Stomach smooth muscle (tissue), 2 donors: ENCODE measurements at regions not wholly inside any gene's neighbourhood (a gene's known extent, or its start where the extent isn't known, plus 50 kb on each side); places are given as distances from the start of the nearest gene placed in this dataset.

ENCODE experiments used
- H3K27ac ChIP-seq: one replicate; pipeline ENCODE4 v1.7.0; 2013; ENCODE audit warnings: mild to moderate bottlenecking, low read length, inconsistent platforms
- H3K27me3 ChIP-seq, 2 donors: one replicate each; pipeline ENCODE4 v1.7.0; 2013; ENCODE audit warnings: low read length in 2 of 2; ENCODE audit not compliant: insufficient read depth in 2 of 2, control insufficient read depth in 1 of 2
- H3K36me3 ChIP-seq, 2 donors: one replicate each; pipeline ENCODE4 v1.7.0; 2013; ENCODE audit warnings: low read length in 2 of 2; ENCODE audit not compliant: control insufficient read depth in 2 of 2, insufficient read depth in 2 of 2
- H3K4me1 ChIP-seq: one replicate; pipeline ENCODE4 v1.7.0; 2013; ENCODE audit warnings: low read length; ENCODE audit not compliant: control insufficient read depth, insufficient read depth
- H3K4me3 ChIP-seq, 2 donors: one replicate each; pipeline ENCODE4 v1.7.0; 2013; ENCODE audit warnings: low read length in 2 of 2
- H3K9ac ChIP-seq, 2 donors: one replicate each; pipeline ENCODE4 v1.7.0; 2013; ENCODE audit warnings: low read length in 2 of 2, mild to moderate bottlenecking in 1 of 2
- H3K9me3 ChIP-seq, 2 donors: one replicate each; pipeline ENCODE4 v1.7.0; 2013; ENCODE audit warnings: low read length in 2 of 2; ENCODE audit not compliant: control insufficient read depth in 2 of 2
- donor health status: healthy.
- donor health status: Pancreatic carcinoma.

DNA sequence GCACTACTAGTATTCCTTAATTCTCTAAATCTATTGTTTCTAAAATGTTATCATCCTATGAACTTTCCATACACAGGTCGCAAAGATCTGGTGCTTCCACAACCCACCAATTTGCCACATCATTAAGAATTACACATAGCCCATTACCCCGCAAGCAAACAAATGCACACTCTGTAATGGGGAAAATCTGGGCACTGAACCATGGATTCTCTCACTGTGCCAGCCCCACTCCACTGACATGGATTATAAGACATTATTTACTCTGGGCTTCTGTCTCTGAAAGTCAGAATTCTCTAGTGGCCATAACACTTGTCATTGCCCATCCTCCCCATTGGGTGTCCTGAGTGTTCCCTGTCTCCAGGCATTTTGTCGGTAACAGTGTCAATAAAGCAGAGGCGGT is 537.1 kb downstream of the EPHA4 start:
- Histone ChIP-seq H3K9ac (no peak overlapping the region), H3K9me3 (no peaks in the 10 kb centered on the region), H3K27ac (no peak overlapping the region), H3K4me3 (no peak overlapping the region), H3K27me3 (no peaks in the 10 kb centered on the region), H3K36me3 (no peaks in the 10 kb centered on the region), H3K4me1 (no peaks in the 10 kb centered on the region)

- Histone ChIP-seq H3K36me3 (no peaks in the 10 kb centered on the region), H3K27ac (no peak overlapping the region), H3K9ac (no peak overlapping the region), H3K4me3 (no peak overlapping the region), H3K4me1 (no peaks in the 10 kb centered on the region), H3K27me3 (no peaks in the 10 kb centered on the region), H3K9me3 (no peaks in the 10 kb centered on the region)
Measured at GRCh38 chr2:221042926-221043325, 529.2 kb downstream of the EPHA4 start.

- H3K9me3 ChIP-seq, result no peaks in the 10 kb centered on the region
Measured at GRCh38 chr2:221044781-221045180, 527.3 kb downstream of the EPHA4 start.

GRCh38 chr2:221050020-221050795 is 521.9 kb downstream of the EPHA4 start:
- no peaks in the 10 kb centered on the region for H3K9me3 ChIP-seq
- no peak overlapping the region for H3K9ac ChIP-seq
- H3K4me3 ChIP-seq, result no peak overlapping the region
- H3K36me3 ChIP-seq, result no peaks in the 10 kb centered on the region
- H3K27me3 ChIP-seq, result no peaks in the 10 kb centered on the region
- H3K4me1 ChIP-seq, result no peaks in the 10 kb centered on the region
- no peak overlapping the region for H3K27ac ChIP-seq

More at GRCh38 chr2:221044781-221045180, 527.3 kb downstream of the EPHA4 start:
- Histone ChIP-seq H3K36me3 (no peaks in the 10 kb centered on the region), H3K4me3 (no peak overlapping the region), H3K27ac (no peak overlapping the region), H3K9ac (no peak overlapping the region), H3K4me1 (no peaks in the 10 kb centered on the region), H3K27me3 (no peaks in the 10 kb centered on the region)

DNA sequence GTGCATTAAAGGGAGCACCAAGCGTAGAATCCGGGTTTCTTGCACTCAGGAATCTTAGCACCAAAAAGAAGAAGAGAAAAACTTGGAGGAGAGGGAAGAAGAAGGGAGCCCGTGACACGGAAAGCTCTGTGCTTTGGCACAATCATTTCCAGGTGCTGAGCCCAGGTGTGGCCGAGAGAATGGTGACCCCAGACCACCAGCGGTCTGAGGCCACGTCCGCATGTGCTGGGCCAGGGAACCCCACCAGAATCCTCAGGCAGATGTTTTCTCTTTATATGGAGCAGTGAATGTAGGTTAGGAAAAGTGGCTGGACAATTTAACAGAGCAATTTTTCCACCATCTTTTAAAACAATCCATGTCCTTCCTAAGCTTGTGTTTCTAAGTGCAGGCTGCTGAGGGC is 520.9 kb downstream of the EPHA4 start:
- no peak overlapping the region for H3K27ac ChIP-seq
- H3K4me3 ChIP-seq, result no peak overlapping the region
- H3K36me3 ChIP-seq, result no peaks in the 10 kb centered on the region
- H3K9ac ChIP-seq, result no peak overlapping the region
- no peaks in the 10 kb centered on the region for H3K9me3 ChIP-seq
- no peaks in the 10 kb centered on the region for H3K4me1 ChIP-seq
- no peaks in the 10 kb centered on the region for H3K27me3 ChIP-seq

DNA sequence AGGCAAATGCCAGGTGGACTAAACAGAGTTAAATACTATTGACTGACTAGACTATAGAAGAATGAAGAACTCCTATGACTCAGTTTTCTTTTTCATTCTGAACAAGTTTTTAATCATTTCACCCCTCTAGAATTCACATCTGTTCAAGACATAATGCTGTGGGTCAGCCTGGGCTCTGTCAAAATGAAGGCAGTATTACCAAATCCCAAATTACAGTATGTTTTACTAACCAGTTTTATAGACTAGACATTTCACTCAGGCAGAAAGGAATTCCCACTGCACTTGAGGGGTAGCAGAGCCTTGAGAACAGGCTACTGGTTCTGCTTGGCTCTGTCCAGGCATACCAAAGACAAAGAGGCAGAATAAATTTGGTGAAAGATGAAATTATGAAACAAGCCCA is 511.7 kb downstream of the EPHA4 start:
- H3K9ac ChIP-seq, result no peak overlapping the region
- H3K4me1 ChIP-seq, result no peaks in the 10 kb centered on the region
- H3K36me3 ChIP-seq, result no peaks in the 10 kb centered on the region
- no peak overlapping the region for H3K4me3 ChIP-seq
- H3K27me3 ChIP-seq, result no peaks in the 10 kb centered on the region
- H3K27ac ChIP-seq, result no peak overlapping the region
- no peaks in the 10 kb centered on the region for H3K9me3 ChIP-seq

GRCh38 chr2:221063568-221063967 is 508.5 kb downstream of the EPHA4 start:
- no peaks in the 10 kb centered on the region for H3K4me1 ChIP-seq
- H3K27ac ChIP-seq, result no peak overlapping the region
- H3K9ac ChIP-seq, result no peak overlapping the region
- no peaks in the 10 kb centered on the region for H3K9me3 ChIP-seq
- H3K4me3 ChIP-seq, result no peak overlapping the region
- no peaks in the 10 kb centered on the region for H3K27me3 ChIP-seq
- no peaks in the 10 kb centered on the region for H3K36me3 ChIP-seq

DNA sequence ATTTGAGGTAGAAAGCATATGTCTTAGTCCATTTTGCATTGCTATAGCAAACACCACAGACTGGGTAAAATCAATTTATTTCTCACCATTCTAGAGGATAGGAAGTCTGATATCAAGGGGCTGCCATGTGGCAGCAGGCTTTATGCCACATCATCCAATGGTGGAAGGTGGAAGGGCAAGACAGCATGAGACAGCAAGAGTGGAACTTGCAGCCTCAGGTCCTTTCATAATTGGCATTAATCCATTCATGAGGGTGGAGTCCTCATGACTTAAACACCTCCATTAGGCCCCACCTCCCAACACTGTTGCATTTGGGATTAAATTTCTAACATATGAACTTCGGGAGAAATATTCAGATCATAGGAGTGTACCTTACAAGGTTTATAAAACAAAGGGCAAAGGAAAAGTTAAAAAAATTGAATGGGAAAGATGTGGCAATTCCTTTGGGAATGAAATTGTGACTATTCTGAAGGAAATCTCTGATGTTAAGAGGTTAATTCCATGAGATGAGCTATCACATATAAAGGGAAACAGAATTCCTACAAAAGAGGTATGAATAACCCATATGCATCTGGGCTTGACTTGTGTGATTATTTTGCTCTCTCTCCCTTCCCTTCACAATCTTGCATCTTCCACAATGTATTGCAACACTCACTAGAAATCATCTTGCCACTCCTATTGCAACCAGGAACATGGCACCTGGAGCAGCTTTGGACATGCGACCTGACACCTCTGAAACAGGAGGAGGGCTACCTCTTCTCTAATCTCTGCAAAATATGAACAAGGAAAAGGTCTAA is 507.8 kb downstream of the EPHA4 start:
- Histone ChIP-seq H3K9ac (no peak overlapping the region), H3K27me3 (no peaks in the 10 kb centered on the region), H3K36me3 (no peaks in the 10 kb centered on the region), H3K4me1 (no peaks in the 10 kb centered on the region), H3K27ac (no peak overlapping the region), H3K9me3 (no peaks in the 10 kb centered on the region), H3K4me3 (no peak overlapping the region)

DNA sequence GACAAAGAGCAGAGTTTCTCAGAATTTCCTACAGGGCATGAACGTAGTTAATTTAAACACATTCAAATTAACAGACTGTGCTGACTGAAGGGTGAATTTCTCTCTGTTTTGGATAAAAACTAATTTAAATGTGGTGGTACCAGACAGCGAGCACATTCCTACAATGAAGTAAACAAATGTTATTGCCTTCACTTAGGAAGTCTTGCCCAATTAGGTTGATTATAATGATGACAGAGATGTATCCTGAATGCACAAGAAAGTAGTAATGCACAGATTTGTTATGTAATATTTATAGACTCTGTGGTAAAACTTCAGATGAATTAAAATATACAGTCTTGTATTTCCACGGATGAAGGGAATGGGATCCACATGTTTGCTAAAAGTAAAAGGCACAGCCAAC is 507.2 kb downstream of the EPHA4 start:
- no peaks in the 10 kb centered on the region for H3K36me3 ChIP-seq

DNA sequence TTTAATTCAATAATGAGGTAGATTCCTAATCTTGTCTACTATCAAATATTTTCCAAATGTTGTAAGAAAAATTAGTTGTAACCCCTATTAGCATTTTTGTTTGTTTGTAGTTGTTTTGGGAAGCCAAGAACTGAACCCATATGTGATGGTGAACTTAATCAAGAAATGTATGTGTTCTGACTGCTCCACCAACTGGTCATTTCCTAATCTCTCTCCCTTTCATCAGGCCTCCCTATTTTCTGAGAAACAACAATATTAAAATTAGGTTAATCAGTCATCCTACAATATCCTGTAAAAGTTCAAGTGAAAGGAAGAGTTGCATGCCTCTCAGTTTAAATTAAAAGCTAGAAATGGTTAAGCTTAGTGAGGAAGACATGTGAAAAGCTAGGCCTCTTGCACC is 504.0 kb downstream of the EPHA4 start:
- Histone ChIP-seq H3K4me3 (no peak overlapping the region), H3K9ac (no peak overlapping the region), H3K9me3 (no peaks in the 10 kb centered on the region), H3K4me1 (no peaks in the 10 kb centered on the region), H3K27ac (no peak overlapping the region), H3K36me3 (no peaks in the 10 kb centered on the region), H3K27me3 (no peaks in the 10 kb centered on the region)

More for the DNA sequence above, 507.2 kb downstream of the EPHA4 start:
- H3K27me3 ChIP-seq, result no peaks in the 10 kb centered on the region
- H3K4me1 ChIP-seq, result no peaks in the 10 kb centered on the region
- H3K27ac ChIP-seq, result no peak overlapping the region
- no peak overlapping the region for H3K4me3 ChIP-seq
- H3K9me3 ChIP-seq, result no peaks in the 10 kb centered on the region
- no peak overlapping the region for H3K9ac ChIP-seq

DNA sequence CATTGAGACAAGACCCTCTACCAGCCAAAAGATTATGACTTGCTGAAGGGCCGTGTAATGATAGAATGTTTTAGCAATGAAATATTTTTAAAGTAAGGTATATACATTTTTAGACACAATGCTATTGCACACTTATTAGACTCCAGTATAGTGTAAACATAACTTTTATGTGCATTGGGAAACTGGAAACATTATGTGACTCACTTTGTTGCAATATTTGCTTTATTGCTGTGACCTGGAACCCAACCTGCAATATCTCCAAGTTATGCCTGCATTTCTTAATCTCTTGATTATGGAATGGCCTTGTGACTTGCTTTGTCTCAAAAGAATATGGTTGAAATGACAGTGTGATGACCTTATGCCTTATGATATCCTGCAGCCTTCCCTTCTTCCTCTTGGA is 502.0 kb downstream of the EPHA4 start:
- no peak overlapping the region for H3K27ac ChIP-seq
- no peaks in the 10 kb centered on the region for H3K27me3 ChIP-seq
- peaks cover 0 to 3% of the 10 kb centered on the region in 2 donors for H3K9me3 ChIP-seq
- H3K36me3 ChIP-seq, result no peaks in the 10 kb centered on the region
- no peak overlapping the region for H3K9ac ChIP-seq
- no peaks in the 10 kb centered on the region for H3K4me1 ChIP-seq
- H3K4me3 ChIP-seq, result no peak overlapping the region
